COR-L47 (cell line): ENCODE measurements at regions not wholly inside any gene's neighbourhood (a gene's known extent, or its start where the extent isn't known, plus 50 kb on each side); places are given as distances from the start of the nearest gene placed in this dataset.

Experiments
- DNase-seq: peaks from one replicate; lab custom pipeline; 2025; lab: John Stamatoyannopoulos, UW

GRCh38 chr15:37789881-37790280, 144.6 kb upstream of the TMCO5A start:
- no peak for DNase-seq

- DNase-seq: no peak
Observed at GRCh38 chr15:37791693-37792092, 142.7 kb upstream of the TMCO5A start.

DNA sequence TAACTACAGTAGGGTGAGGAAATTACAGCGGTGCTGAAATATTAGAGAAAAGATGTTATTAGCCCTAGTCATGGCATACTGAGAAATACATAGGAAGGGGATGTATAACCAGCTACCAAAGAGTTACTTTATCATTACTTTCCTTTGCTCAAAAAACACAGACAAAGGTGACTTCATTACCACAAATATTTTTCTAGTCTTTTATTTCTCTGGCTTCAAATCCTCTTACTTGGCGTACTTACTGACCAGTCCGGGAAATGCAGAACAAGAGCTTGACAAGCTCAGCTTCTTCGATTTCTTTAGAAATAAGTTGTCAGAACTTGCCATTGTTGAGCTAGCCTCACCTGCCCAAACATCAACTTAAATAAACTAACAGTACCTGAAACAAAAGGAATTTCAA, 142.1 kb upstream of the TMCO5A start:
- no peak for DNase-seq

- no peak for DNase-seq
Observed at GRCh38 chr15:37793851-37794250, 140.6 kb upstream of the TMCO5A start.

DNA sequence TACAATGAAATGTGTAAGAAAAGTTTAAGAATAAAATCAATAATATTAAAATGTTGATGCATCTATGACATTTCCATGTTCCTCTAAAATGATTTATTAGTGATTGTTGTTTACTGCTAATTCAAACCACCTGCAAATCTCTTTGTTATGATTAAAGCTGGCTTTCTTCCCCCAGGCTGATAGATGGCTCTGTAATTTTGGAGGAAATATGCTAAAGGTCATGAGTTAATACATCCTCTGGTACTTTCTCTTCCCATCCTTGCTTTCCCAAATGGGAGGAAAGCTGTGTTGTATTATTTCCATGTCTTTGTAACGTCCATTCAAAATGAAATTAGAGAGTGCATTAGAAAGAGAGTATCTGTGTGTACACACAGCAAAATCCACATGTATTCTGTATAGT, 139.5 kb upstream of the TMCO5A start:
- no peak for DNase-seq

GRCh38 chr15:37801529-37801928, 132.9 kb upstream of the TMCO5A start:
- DNase-seq: no peak

- no peak for DNase-seq
Observed at GRCh38 chr15:37806808-37807207, 127.6 kb upstream of the TMCO5A start.

DNA sequence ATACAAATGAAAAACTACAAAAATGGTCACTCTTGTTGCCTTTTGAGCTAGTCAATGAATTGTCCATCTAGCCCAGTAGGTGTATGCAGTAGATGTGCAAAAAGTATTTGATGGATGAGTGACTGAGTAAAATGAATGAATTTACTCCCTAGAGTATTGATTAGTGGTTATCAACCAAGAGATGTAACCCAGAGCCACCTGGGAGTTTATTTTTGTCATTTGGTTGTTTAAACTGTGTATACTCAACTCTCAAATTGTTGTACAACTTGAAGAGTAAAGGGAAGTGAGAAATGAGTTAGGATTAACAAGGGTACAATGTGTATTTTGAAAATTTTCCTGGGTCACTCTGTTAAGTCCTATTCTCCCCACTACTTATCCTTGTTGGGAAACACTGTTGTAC, 124.1 kb upstream of the TMCO5A start:
- no peak for DNase-seq

GRCh38 chr15:37813306-37813705, 121.1 kb upstream of the TMCO5A start:
- DNase-seq: no peak

DNA sequence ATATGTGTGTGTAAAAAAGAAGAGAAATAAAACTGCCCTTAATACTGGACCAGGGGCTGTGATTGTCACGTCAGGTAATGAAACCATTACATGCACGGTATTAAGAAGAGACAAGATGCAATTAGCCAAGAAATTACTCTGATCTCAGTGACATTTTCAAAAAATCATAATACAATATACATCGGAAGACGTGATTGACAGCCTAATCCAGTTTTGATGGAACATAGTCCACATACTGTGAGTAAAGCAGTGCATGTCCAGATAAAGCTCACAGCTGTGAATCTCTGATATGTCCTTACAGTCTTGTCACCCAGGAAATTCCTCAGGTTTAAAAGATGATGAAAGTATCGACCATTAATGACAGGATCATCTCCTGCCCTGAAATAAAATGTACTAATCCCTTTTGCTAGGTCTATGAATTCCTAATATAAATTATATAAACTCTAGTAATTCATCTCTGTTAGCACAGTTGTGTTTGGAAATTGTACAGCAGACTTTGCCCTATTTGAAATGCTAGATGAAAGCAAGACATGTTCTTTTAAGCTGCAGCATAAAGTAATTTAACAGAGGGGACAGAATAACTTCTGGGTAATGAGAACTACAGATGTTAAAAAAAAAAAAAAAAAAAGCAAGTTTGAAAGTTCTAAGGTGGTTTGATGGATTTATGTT, 119.5 kb upstream of the TMCO5A start:
- no peak for DNase-seq

GRCh38 chr15:37818152-37818677, 116.2 kb upstream of the TMCO5A start:
- DNase-seq: no peak

DNA sequence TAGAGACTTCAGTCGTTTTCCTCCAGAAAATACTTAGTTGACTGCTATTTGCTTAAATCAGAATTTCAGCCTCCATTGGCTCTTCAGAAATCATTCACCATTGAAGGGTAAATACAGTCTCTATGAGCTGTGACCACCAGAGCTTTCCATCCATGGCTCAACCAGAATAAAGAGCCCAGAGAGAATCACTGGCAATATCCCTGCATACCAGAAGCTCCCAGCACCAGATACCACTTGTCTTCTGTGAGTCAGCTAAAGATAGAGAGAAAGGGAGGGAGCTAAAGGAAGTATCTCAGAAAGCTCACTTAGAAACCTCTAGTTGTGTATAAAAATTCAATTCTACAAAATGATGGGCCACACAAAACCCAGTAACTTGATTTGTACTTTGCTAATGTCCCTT, 115.2 kb upstream of the TMCO5A start:
- DNase-seq: no peak

DNA sequence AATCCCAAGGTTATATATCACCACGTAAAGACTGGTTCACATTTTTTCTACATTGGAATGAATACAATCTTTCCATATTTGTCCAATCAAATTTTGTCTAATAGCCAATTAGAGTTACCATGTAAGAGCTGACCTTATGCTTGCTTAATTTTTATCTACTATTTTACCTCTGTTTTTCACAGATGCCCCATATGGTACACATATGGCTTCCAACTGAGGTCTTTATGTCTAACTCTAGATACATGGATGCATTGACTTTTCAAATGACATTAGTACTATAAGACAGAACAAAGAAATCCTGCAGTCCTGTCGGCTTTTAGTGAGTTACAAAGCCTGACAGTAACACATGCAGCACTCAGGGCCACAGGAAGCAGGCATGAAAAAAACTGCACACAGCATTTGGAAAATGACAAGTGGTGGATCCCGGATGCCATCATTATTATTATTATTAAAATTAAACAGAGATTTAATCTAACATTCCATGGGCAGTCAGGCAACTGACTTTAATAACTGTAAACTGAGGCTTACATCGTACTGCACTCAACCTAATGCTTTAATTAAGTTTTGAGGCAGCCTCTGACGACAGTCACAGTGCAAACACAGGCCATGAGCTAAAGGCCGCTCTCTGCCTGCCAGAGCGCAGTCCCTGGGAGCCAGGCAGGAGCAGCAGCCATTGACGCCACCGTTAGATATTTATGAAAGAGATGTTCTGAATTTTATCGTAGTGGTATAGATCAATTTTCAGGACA, 113.9 kb upstream of the TMCO5A start:
- no peak for DNase-seq

- DNase-seq: no peak
Observed at GRCh38 chr15:37823601-37824275, 110.7 kb upstream of the TMCO5A start.

- DNase-seq: no peak
Observed at GRCh38 chr15:37824717-37825382, 109.6 kb upstream of the TMCO5A start.

- DNase-seq: no peak
Observed at GRCh38 chr15:37837276-37837675, 97.2 kb upstream of the TMCO5A start.

DNA sequence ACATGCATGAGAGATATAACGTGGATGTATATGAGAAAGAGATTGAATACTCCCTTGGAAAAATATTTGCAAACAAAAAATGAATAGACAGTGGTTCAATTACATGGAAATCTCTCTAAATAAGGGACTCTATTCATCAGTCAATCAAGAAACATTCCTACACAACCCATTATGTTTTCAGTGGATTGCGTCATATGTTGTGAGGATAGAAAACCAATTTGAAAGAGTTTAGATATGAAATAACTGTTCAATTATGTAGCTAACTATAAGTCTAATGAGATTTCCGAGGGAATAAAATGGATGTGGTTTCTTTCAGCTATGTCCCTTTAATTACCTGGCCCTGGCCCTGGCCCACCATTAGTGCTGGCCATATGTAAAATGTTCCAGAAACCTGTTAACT, 86.7 kb upstream of the TMCO5A start:
- no peak for DNase-seq

DNA sequence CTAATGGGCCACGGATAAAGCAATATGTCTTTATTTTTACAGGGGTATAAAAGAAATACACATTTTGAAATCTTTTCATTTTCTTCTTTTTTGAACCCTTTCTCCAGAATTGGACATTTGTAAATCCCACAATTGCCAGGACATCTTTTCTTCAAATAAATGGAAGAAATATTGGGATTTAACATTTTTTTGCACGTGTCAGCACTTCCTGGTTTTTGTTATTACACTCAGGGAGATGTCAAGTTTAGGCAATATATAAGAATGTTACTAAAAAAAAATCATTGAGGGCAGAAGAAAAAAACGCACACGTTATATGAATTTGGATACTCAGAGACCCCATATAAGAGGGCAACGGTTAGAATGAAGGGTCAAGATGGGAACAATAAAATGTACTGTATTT, 78.3 kb upstream of the TMCO5A start:
- DNase-seq: no peak

DNA sequence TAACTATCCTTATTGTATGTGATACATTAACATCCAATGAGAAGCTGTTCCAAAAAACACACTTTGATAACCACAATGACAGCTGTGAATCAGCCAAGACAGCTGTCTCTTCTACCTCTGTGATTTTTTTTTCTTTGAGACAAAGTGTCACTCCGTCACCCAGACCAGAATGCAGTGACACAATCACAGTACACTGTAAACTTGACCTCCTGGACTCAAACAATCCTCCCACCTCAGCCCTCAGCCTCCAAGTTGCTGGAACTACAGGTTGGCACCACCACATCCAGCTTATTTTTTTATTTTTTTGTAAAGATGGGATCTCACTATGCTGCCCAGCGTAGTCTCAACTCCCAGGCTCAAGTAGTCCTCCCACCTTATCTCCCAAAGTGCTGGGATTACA, 73.5 kb upstream of the TMCO5A start:
- no peak for DNase-seq

GRCh38 chr15:37865687-37866086, 68.8 kb upstream of the TMCO5A start:
- no peak for DNase-seq

GRCh38 chr15:37870711-37871110, 63.7 kb upstream of the TMCO5A start:
- no peak for DNase-seq

DNA sequence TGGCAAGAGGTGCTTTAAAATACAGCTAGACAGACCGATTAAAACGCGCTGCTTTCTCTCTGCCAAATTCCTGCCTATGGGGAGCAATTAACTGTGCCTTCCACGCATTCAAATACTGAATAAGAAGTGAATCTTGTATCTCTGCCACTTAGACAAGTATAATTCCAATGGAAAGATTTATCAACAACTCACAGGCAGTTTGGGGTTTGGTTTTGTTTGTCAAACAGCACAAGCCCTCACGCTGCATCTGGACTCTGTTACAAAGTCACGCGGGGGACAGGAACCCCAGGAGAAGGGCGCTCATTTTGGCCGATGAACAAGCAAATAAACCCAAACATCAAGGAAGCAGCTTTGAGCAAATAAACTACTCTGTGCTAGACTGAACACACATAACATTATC, 61.8 kb upstream of the TMCO5A start:
- DNase-seq: no peak

DNA sequence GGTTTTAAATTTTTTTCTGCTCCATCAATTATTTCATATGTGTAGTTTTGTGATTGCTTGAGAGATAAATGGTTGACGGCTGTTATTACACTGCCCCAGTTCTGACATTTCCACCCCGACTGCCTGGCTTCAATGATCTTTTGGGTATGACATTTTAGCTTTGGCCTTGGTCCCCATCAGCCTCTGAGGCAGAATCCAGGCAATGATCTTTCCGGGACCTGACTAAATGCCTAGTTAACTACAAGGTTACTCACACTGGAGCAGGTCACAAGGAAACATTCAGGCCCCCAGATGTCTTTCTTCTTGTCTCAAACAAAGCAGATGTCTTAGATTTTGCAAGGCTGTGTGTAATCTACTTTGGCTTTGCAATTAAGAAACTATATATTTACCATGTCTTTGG, 61.1 kb upstream of the TMCO5A start:
- no peak for DNase-seq
